Mucosa of rectum (tissue), 2 donors: ENCODE measurements at regions not wholly inside any gene's neighbourhood (a gene's known extent, or its start where the extent isn't known, plus 50 kb on each side); places are given as distances from the start of the nearest gene placed in this dataset.

Experiments
- H3K27ac ChIP-seq, 2 donors: one replicate each; pipeline ENCODE4 v1.7.0; 2013; ENCODE audit warnings: inconsistent platforms in 2 of 2, low read depth in 2 of 2, low read length in 2 of 2
- H3K27me3 ChIP-seq, 2 donors: one replicate each; pipeline ENCODE4 v1.7.0; 2013; ENCODE audit warnings: low read length in 2 of 2; ENCODE audit not compliant: control insufficient read depth in 2 of 2, insufficient read depth in 2 of 2
- H3K36me3 ChIP-seq, 2 donors: one replicate each; pipeline ENCODE4 v1.7.0; 2013; ENCODE audit warnings: low read length in 2 of 2; ENCODE audit not compliant: control insufficient read depth in 2 of 2, insufficient read depth in 2 of 2
- H3K4me1 ChIP-seq, 2 donors: one replicate each; pipeline ENCODE4 v1.7.0; 2013; ENCODE audit warnings: low read length in 2 of 2, mild to moderate bottlenecking in 1 of 2; ENCODE audit not compliant: control insufficient read depth in 2 of 2, insufficient read depth in 2 of 2
- H3K4me3 ChIP-seq, 2 donors: one replicate each; pipeline ENCODE4 v1.7.0; 2013; ENCODE audit warnings: low read length in 2 of 2
- H3K9ac ChIP-seq, 2 donors: one replicate each; pipeline ENCODE4 v1.7.0; 2013; ENCODE audit warnings: low read length in 2 of 2, low read depth in 1 of 2, mild to moderate bottlenecking in 1 of 2
- H3K9me3 ChIP-seq, 2 donors: one replicate each; pipeline ENCODE4 v1.7.0; 2013; ENCODE audit warnings: low read length in 2 of 2; ENCODE audit not compliant: control insufficient read depth in 2 of 2
- donor health status: healthy.
- donor health status: Normal muscosa, but diverticular disease.

DNA sequence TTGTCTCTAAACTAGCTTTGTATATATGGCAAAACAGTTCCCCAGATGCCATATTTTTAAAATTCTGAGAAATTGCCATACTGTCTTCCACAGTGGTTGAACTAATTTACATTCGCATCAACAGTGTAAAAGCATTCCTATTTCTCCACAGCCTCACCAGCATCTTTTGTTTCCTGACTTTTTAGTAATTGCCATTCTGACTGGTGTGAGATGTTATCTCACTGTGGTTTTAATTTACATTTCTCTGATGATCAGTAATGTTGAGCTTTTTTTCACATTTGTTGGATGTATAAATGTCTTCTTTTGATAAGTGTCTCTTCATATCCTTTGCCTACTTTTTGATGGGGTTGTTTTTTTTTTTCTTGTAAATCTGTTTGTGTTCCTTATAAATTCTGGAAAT lies 1222.7 kb upstream of the CITED2 start:
- no peak overlapping the region for H3K4me3 ChIP-seq
- no peaks in the 10 kb centered on the region for H3K27me3 ChIP-seq
- H3K4me1 ChIP-seq: no peaks in the 10 kb centered on the region
- H3K9ac ChIP-seq: no peak overlapping the region
- H3K9me3 ChIP-seq: no peaks in the 10 kb centered on the region
- H3K27ac ChIP-seq: no peak overlapping the region
- H3K36me3 ChIP-seq: no peaks in the 10 kb centered on the region

DNA sequence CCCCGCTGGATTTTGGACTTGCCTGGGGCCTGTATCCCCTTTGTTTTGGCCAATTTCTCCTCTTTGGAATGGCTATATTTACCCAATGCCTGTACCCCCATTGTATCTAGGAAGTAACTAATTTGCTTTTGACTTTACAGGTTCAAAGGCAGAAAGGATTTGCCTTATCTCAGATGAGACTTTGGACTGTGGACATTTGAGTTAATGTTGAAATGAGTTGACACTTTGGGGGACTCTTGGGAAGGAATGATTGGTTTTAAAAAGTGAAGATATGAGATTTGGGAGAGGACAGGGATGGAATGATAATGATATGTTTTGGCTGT lies 1220.3 kb upstream of the CITED2 start:
- Histone ChIP-seq H3K36me3 (no peaks in the 10 kb centered on the region), H3K9ac (no peak overlapping the region), H3K27me3 (no peaks in the 10 kb centered on the region), H3K4me3 (no peak overlapping the region), H3K27ac (no peak overlapping the region), H3K4me1 (no peaks in the 10 kb centered on the region), H3K9me3 (no peaks in the 10 kb centered on the region)

DNA sequence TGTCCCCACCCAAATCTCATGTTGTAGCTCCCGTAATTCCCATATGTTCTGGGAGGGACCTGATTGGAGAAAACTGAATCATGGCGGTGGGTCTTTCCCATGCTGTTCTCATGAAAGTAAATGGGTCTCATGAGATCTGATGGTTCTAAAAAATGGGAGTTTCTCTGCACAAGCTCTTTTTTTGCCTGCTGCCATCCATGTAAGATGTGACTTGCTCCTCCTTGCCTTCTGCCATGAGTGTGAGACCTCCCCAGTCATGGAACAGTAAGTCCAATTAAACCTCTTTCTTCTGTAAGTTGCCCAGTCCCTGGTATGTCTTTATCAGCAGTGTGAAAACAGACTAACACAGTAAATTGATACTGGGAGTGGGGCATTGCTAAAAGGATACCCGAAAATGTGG lies 1218.4 kb upstream of the CITED2 start:
- Histone ChIP-seq H3K36me3 (no peaks in the 10 kb centered on the region), H3K27ac (no peak overlapping the region), H3K9me3 (no peaks in the 10 kb centered on the region), H3K27me3 (no peaks in the 10 kb centered on the region), H3K4me3 (no peak overlapping the region), H3K4me1 (no peaks in the 10 kb centered on the region), H3K9ac (no peak overlapping the region)

DNA sequence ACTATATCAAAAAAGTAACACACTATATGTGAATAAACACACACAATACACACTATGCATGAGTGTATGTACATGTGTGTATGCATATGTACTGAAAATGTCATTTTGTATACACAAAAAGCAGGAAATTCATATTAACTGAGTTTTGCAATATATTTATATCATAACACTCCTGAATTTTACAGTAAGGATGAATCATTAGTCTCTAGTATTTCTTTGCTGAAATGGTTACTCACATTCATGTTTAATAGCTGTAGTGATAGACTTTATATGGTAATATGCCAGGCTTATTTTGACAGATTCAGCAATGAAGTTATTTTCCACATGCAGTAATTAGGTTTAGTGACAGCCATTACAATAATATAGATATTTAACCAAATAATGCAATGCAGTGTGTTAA lies 1216.2 kb upstream of the CITED2 start:
- Histone ChIP-seq H3K27ac (no peak overlapping the region), H3K4me3 (no peak overlapping the region), H3K36me3 (no peaks in the 10 kb centered on the region), H3K9me3 (no peaks in the 10 kb centered on the region), H3K9ac (no peak overlapping the region), H3K27me3 (no peaks in the 10 kb centered on the region), H3K4me1 (no peaks in the 10 kb centered on the region)

DNA sequence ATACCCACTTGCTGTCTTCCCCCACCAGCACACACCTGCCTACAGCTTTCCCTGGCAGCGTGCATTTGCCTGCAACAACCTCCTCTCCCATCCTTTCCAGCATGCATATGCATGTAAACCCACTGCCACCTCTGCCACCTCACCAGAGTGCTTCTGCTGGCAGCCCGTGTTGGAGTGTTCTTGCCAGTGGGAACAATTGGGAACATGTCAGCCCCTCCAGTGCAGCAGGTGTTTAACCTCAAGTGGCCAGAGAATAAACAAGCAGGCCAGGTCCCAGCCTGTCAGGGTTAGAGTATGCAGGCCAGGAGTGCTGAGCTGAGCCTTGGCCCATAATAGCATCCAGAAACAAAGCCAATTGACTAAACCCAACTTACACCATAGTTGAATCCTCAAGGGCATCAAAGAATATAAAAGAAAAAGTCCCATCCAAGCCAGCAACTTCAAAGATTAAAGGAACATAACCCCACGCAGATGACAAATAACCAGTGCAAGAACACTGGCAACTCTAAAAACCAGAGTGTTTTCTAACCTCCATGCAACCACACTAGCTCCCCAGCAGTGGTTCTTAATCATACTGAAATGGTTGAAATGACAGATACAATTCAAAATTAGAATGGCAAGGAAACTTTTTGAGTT lies 1212.1 kb upstream of the CITED2 start:
- H3K9ac ChIP-seq: no peak overlapping the region
- no peaks in the 10 kb centered on the region for H3K4me1 ChIP-seq
- no peaks in the 10 kb centered on the region for H3K27me3 ChIP-seq
- no peaks in the 10 kb centered on the region for H3K36me3 ChIP-seq
- H3K4me3 ChIP-seq: no peak overlapping the region
- H3K9me3 ChIP-seq: no peaks in the 10 kb centered on the region
- no peak overlapping the region for H3K27ac ChIP-seq

DNA sequence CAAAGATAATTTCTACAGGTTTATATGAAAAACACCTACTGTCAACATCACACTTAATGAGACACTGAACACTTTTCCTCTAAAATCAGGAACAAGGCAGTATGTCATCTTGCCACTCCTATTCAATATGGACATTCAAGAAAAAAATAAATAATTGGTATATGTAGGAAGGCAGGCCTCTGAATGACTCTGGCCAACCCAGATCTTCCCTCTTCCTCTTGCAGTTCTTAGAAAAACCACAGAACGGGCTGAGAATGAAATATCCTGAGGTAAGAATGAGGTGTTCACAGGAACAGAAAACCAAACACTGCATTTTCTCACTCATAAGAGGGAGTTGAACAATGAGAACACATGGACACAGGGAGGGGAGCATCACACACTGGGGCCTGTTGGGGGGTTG lies 1207.2 kb upstream of the CITED2 start:
- no peaks in the 10 kb centered on the region for H3K27me3 ChIP-seq
- H3K9me3 ChIP-seq: no peaks in the 10 kb centered on the region
- no peak overlapping the region for H3K9ac ChIP-seq
- H3K4me1 ChIP-seq: no peaks in the 10 kb centered on the region
- H3K27ac ChIP-seq: no peak overlapping the region
- H3K36me3 ChIP-seq: no peaks in the 10 kb centered on the region
- no peak overlapping the region for H3K4me3 ChIP-seq

DNA sequence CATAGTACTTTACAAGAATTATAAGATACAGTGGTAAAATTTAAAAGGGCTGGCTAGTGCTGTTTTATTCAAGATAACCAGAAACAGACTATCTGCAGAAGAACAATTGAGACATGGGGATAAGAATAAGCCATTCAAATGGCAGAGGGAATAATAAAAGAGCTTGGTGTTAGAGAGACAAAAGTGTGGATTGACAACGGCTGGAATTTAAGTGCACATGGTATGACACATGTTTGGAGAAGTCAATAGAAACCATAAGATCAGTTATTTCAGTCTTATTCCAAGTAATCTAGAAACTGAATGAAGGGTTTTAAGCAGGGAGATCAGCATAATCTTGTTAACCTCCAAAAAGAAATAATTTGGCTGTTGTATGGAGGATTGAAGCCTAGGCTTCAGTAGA lies 1205.5 kb upstream of the CITED2 start:
- no peaks in the 10 kb centered on the region for H3K4me1 ChIP-seq
- no peak overlapping the region for H3K4me3 ChIP-seq
- H3K9me3 ChIP-seq: no peaks in the 10 kb centered on the region
- no peaks in the 10 kb centered on the region for H3K27me3 ChIP-seq
- no peaks in the 10 kb centered on the region for H3K36me3 ChIP-seq
- no peak overlapping the region for H3K27ac ChIP-seq
- H3K9ac ChIP-seq: no peak overlapping the region

DNA sequence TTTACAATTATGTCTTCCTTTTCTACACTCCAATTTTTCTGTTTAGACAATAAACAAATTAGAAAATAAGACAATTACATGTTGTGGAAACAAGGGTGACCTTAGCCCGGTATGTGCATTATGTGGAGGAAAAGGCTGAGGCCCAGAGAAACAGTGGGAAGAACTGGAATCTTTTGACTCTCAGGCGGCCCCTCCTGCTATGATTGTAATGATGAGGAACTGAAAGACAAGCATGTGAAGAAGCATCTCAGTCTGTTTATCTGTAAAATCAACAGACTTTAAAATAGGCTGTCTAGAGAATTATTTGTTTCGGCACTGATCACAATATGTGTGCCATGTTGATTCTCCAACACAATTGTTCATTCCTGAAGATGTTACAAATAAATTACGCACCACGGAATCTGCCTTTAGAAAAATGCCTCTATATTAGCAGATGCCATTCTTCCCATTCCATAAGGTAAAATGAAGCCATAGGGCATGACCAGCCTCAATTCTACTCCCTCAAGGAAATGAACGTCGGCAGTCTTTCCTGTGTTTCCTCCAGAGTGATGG lies 1201.6 kb upstream of the CITED2 start:
- Histone ChIP-seq H3K27ac (no peak overlapping the region), H3K9me3 (no peaks in the 10 kb centered on the region), H3K27me3 (no peaks in the 10 kb centered on the region), H3K36me3 (no peaks in the 10 kb centered on the region), H3K9ac (no peak overlapping the region), H3K4me3 (no peak overlapping the region), H3K4me1 (no peaks in the 10 kb centered on the region)

DNA sequence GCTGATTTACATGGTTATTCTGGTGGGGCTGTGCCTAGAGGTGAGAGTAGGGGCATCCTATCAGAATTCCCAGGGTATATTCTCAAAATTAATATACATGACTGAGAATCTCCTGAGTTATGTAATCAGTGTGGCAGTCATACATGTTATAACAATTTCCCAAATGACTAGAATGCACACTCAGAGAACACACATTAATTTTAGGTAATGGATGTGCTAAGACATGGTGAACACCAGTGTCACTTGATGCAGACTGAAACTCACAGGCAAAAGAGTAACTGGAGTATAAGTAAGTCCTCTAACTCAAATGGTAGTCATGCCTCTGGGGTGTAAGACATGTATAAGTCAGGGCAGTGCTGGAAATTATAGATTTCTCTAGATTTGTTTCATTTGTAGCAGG lies 1198.4 kb upstream of the CITED2 start:
- no peaks in the 10 kb centered on the region for H3K4me1 ChIP-seq
- no peaks in the 10 kb centered on the region for H3K36me3 ChIP-seq
- H3K9ac ChIP-seq: no peak overlapping the region
- H3K27ac ChIP-seq: no peak overlapping the region
- no peaks in the 10 kb centered on the region for H3K27me3 ChIP-seq
- no peak overlapping the region for H3K4me3 ChIP-seq
- H3K9me3 ChIP-seq: no peaks in the 10 kb centered on the region

DNA sequence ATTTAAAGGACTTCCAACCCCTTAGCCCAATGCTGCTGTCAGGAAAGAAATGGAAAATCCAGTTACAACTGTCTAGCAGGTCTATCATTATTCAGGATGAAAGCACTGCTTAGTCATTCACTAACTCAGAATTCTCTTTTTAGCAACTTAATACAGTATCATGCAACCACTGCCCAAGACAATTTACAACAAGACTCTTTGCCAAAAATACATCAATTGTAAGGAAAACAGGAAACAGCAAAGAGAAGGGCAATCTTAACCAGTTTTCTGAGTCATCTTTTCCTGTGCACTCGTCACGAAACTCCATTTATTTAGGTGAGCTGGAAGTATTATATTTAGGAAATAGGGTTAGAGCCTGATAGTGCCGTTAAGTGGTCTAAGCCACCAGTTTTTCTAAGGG lies 1197.7 kb upstream of the CITED2 start:
- Histone ChIP-seq H3K9ac (no peak overlapping the region), H3K36me3 (no peaks in the 10 kb centered on the region), H3K9me3 (no peaks in the 10 kb centered on the region), H3K27ac (no peak overlapping the region), H3K4me1 (no peaks in the 10 kb centered on the region), H3K27me3 (no peaks in the 10 kb centered on the region), H3K4me3 (no peak overlapping the region)

DNA sequence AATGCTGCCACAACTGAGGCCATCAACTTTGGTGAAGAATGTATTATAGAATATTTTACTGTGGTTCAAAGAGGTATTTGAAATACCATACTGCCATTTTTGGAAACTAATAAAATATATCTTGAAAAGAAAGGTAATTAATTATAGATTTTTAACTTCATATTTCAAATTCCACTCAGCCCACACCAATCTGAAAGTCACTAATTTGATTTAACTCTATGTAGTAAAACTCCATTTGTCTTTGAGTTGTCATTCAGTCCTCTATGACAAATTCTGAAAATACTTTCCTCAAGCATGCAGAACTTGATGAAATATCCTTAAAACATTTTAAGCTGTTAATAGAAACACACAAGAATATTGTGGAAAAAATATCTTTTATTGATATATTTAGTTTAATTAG lies 1196.7 kb upstream of the CITED2 start:
- Histone ChIP-seq H3K27ac (no peak overlapping the region), H3K9me3 (no peaks in the 10 kb centered on the region), H3K4me1 (no peaks in the 10 kb centered on the region), H3K9ac (no peak overlapping the region), H3K4me3 (no peak overlapping the region), H3K36me3 (no peaks in the 10 kb centered on the region), H3K27me3 (no peaks in the 10 kb centered on the region)
